ENCODE measurements at regions not wholly inside any gene's neighbourhood (a gene's known extent, or its start where the extent isn't known, plus 50 kb on each side); places are given as distances from the start of the nearest gene placed in this dataset.

DNA sequence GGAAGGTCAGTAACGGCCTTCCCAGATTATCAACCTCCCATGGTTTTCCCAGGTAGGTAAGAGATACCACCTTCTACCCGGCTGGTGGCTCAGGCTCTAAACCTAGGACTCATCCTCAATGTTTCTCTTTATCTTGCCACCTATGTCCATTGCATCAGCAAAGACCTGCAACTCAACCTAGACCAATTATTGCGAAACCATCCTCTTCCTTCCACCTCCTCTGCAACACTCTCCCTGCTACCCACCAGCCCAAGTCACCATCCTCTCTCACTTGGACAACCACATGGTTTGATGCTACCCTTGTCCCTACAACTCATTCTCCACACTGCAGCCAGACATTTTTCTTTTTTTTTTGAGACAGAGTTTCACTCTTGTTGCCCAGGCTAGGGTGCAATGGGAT lies 65.4 kb upstream of the GDNF start:
- TF ChIP-seq, protein P1, sequence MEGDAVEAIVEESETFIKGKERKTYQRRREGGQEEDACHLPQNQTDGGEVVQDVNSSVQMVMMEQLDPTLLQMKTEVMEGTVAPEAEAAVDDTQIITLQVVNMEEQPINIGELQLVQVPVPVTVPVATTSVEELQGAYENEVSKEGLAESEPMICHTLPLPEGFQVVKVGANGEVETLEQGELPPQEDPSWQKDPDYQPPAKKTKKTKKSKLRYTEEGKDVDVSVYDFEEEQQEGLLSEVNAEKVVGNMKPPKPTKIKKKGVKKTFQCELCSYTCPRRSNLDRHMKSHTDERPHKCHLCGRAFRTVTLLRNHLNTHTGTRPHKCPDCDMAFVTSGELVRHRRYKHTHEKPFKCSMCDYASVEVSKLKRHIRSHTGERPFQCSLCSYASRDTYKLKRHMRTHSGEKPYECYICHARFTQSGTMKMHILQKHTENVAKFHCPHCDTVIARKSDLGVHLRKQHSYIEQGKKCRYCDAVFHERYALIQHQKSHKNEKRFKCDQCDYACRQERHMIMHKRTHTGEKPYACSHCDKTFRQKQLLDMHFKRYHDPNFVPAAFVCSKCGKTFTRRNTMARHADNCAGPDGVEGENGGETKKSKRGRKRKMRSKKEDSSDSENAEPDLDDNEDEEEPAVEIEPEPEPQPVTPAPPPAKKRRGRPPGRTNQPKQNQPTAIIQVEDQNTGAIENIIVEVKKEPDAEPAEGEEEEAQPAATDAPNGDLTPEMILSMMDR (IDR thresholded peaks at IDR 0.05 in 4 of 5, conservative IDR thresholded peaks at IDR 0.05 in 1 of 5): no peak
- TF ChIP-seq POLR2A (IDR thresholded peaks at IDR 0.05): no peak

All from gastrocnemius medialis (tissue), 4 donors.